H9 (cell line): ENCODE measurements at regions not wholly inside any gene's neighbourhood (a gene's known extent, or its start where the extent isn't known, plus 50 kb on each side); places are given as distances from the start of the nearest gene placed in this dataset.

ENCODE experiments used
- DNase-seq: peaks from one replicate; pipeline ENCODE4 v3.0.0-alpha.2; 2017
- H2AFZ ChIP-seq: one replicate; pipeline ENCODE4 v1.6.1; 2013; ENCODE audit warnings: mild to moderate bottlenecking, low read length, control low read depth, moderate library complexity
- H2AK5ac ChIP-seq: 2 replicates; pipeline ENCODE4 v1.6.1; 2013; ENCODE audit warnings: low read length, control low read depth, mixed read lengths; ENCODE audit not compliant: insufficient read length
- H2BK120ac ChIP-seq: one replicate; pipeline ENCODE4 v1.6.1; 2013; ENCODE audit warnings: low read depth, mild to moderate bottlenecking, low read length, control low read depth, inconsistent platforms; ENCODE audit not compliant: poor library complexity, severe bottlenecking
- H2BK12ac ChIP-seq: 2 replicates; pipeline ENCODE4 v1.6.1; 2013; ENCODE audit warnings: low read length, control low read depth, mixed read lengths, low read depth; ENCODE audit not compliant: insufficient read length
- H2BK15ac ChIP-seq: 2 replicates; pipeline ENCODE4 v1.6.1; 2013; ENCODE audit warnings: low read depth, low read length, control low read depth
- H2BK20ac ChIP-seq: one replicate; pipeline ENCODE4 v1.6.1; 2013; ENCODE audit warnings: low read depth, mild to moderate bottlenecking, low read length, control low read depth, inconsistent platforms; ENCODE audit not compliant: poor library complexity, severe bottlenecking
- H2BK5ac ChIP-seq: 2 replicates; pipeline ENCODE4 v1.6.1; 2013; ENCODE audit warnings: low read length, control low read depth, mixed read lengths; ENCODE audit not compliant: insufficient read length
- H3K14ac ChIP-seq: 2 replicates; pipeline ENCODE4 v1.6.1; 2013; ENCODE audit warnings: low read length, control low read depth; ENCODE audit not compliant: insufficient read depth
- H3K18ac ChIP-seq: 2 replicates; pipeline ENCODE4 v1.6.1; 2013; ENCODE audit warnings: low read depth, mild to moderate bottlenecking, mixed read lengths, low read length, control low read depth; ENCODE audit not compliant: insufficient read length
- H3K23ac ChIP-seq: 2 replicates; pipeline ENCODE4 v1.6.1; 2013; ENCODE audit warnings: low read length, control low read depth, mixed read lengths, low read depth; ENCODE audit not compliant: insufficient read length
- H3K23me2 ChIP-seq: 2 replicates; pipeline ENCODE4 v1.6.1; 2013; ENCODE audit warnings: low read depth, mild to moderate bottlenecking, mixed read lengths, low read length, control low read depth; ENCODE audit not compliant: insufficient read length, poor library complexity, severe bottlenecking
- H3K27ac ChIP-seq: 2 replicates; pipeline ENCODE4 v1.5.1; 2013; ENCODE audit warnings: low read length, control low read depth, mixed read lengths, low read depth; ENCODE audit not compliant: insufficient read length
- H3K27me3 ChIP-seq: 2 replicates; pipeline ENCODE4 v1.6.1; 2013; ENCODE audit warnings: low read length, control low read depth, inconsistent platforms; ENCODE audit not compliant: insufficient read depth
- H3K4ac ChIP-seq: 2 replicates; pipeline ENCODE4 v1.6.1; 2013; ENCODE audit warnings: low read depth, mild to moderate bottlenecking, control low read depth, inconsistent platforms, low read length, moderate library complexity
- H3K4me1 ChIP-seq: 2 replicates; pipeline ENCODE4 v1.6.1; 2013; ENCODE audit warnings: low read length, control low read depth, inconsistent platforms; ENCODE audit not compliant: insufficient read depth
- H3K4me2 ChIP-seq: 2 replicates; pipeline ENCODE4 v1.6.1; 2013; ENCODE audit warnings: low read length, control low read depth, mixed read lengths; ENCODE audit not compliant: insufficient read length, insufficient read depth
- H3K56ac ChIP-seq: 2 replicates; pipeline ENCODE4 v1.6.1; 2013; ENCODE audit warnings: low read depth, mild to moderate bottlenecking, mixed read lengths, low read length, control low read depth; ENCODE audit not compliant: insufficient read length
- H3K79me1 ChIP-seq: 2 replicates; pipeline ENCODE4 v1.6.1; 2013; ENCODE audit warnings: low read depth, mild to moderate bottlenecking, moderate library complexity, low read length, control low read depth, inconsistent platforms; ENCODE audit not compliant: insufficient read depth, poor library complexity, severe bottlenecking
- H3K79me2 ChIP-seq: 2 replicates; pipeline ENCODE4 v1.6.1; 2013; ENCODE audit warnings: low read length, control low read depth, inconsistent platforms; ENCODE audit not compliant: insufficient read depth
- H3K9ac ChIP-seq: 2 replicates; pipeline ENCODE4 v1.6.1; 2013; ENCODE audit warnings: low read length, control low read depth, mixed read lengths; ENCODE audit not compliant: insufficient read length; ENCODE audit errors: extremely low read depth
- H3K9me3 ChIP-seq: one replicate; pipeline ENCODE4 v1.6.1; 2013; ENCODE audit warnings: low read depth, low read length, inconsistent platforms; ENCODE audit not compliant: control insufficient read depth
- H3T11ph ChIP-seq: one replicate; pipeline ENCODE4 v1.6.1; 2013; ENCODE audit warnings: mild to moderate bottlenecking, low read length, control low read depth, inconsistent platforms
- H4K20me1 ChIP-seq: one replicate; pipeline ENCODE4 v1.6.1; 2013; ENCODE audit not compliant: control insufficient read depth, insufficient read length, insufficient read depth
- H4K5ac ChIP-seq: 2 replicates; pipeline ENCODE4 v1.6.1; 2013; ENCODE audit warnings: low read depth, mild to moderate bottlenecking, mixed read lengths, low read length, control low read depth; ENCODE audit not compliant: insufficient read length
- H4K8ac ChIP-seq: replicated peaks from 2 replicates; pipeline ENCODE4 v1.6.1; 2013; ENCODE audit warnings: low read length, control low read depth, mixed read lengths, low read depth; ENCODE audit not compliant: insufficient read length
- H4K91ac ChIP-seq: 2 replicates; pipeline ENCODE4 v1.6.1; 2013; ENCODE audit warnings: low read depth, mild to moderate bottlenecking, moderate library complexity, mixed read lengths, low read length, control low read depth; ENCODE audit not compliant: insufficient read length
- H3K27ac Mint-ChIP-seq, 3 experiments: 2 replicates in 2 of 3; 3 replicates in 1 of 3; pipeline ENCODE4 v1.8.0; 2020 to 2021; ENCODE audit warnings: mixed read lengths in 3 of 3, mild to moderate bottlenecking in 1 of 3, moderate library complexity in 1 of 3
- H3K27me3 Mint-ChIP-seq: 2 replicates; pipeline ENCODE4 v1.8.0; 2021; ENCODE audit warnings: low read depth, mild to moderate bottlenecking, moderate library complexity, mixed read lengths
- H3K36me3 Mint-ChIP-seq, 3 experiments: 2 replicates in 2 of 3; 3 replicates in 1 of 3; pipeline ENCODE4 v1.8.0; 2020 to 2021; ENCODE audit warnings: low read depth in 3 of 3, mixed read lengths in 3 of 3; ENCODE audit not compliant: insufficient read depth in 1 of 3
- H3K4me1 Mint-ChIP-seq, 2 experiments: 2 replicates each; pipeline ENCODE4 v1.8.0; 2020; ENCODE audit warnings: mixed read lengths in 2 of 2
- H3K4me3 Mint-ChIP-seq, 2 experiments: 2 replicates in 1 of 2; 3 replicates in 1 of 2; pipeline ENCODE4 v1.8.0; 2020 to 2021; ENCODE audit warnings: mild to moderate bottlenecking in 2 of 2, mixed read lengths in 2 of 2, moderate library complexity in 1 of 2
- H3K9me3 Mint-ChIP-seq, 2 experiments: 2 replicates in 1 of 2; 3 replicates in 1 of 2; pipeline ENCODE4 v1.8.0; 2020; ENCODE audit warnings: mild to moderate bottlenecking in 2 of 2, mixed read lengths in 2 of 2, moderate library complexity in 1 of 2
- CTCF ChIP-seq: fragments of 200-600 bp; sonication (generic); conservative IDR thresholded peaks from 3 replicates; pipeline ENCODE4 v1.8.0; 2021; ENCODE audit warnings: antibody characterized with exemption, mild to moderate bottlenecking
- WGBS: extraction: QIAGEN DNeasy Blood & Tissue Kit; methylation state at CpG from one replicate; pipeline ENCODE4 v1.1.7; 2013; ENCODE audit warnings: missing lambda C conversion rate, low lambda C conversion rate, mixed read lengths; ENCODE audit not compliant: insufficient read length; ENCODE audit errors: extremely low coverage; 5-methylcytosine and 5-hydroxymethylcytosine counted together

GRCh38 chr13:73842184-73842583 lies 292.0 kb downstream of the KLF12 start:
- Mint-ChIP-seq H3K27ac (no peak overlapping the region), H3K9me3 (no peaks in the 10 kb centered on the region), H3K27me3 (no peaks in the 10 kb centered on the region), H3K36me3 (no peaks in the 10 kb centered on the region), H3K4me1 (peaks cover 7 to 14% of the 10 kb centered on the region in 2 experiments), H3K4me3 (no peak overlapping the region)
- H2AK5ac ChIP-seq = no peak overlapping the region
- H4K5ac ChIP-seq = no peak overlapping the region
- H2BK15ac ChIP-seq = no peak overlapping the region
- H2BK120ac ChIP-seq = no peak overlapping the region
- H3K4me2 ChIP-seq = no peak overlapping the region
- H3T11ph ChIP-seq = no peak overlapping the region
- WGBS = no CpG with 5 or more reads among the region's 5 CpGs
- H2BK12ac ChIP-seq = no peak overlapping the region
- no peak overlapping the region for H2BK5ac ChIP-seq
- H3K9me3 ChIP-seq = no peaks in the 10 kb centered on the region
- TF ChIP-seq CTCF = no peak
- no peaks in the 10 kb centered on the region for H3K23me2 ChIP-seq
- H2BK20ac ChIP-seq = no peak overlapping the region
- no peaks in the 10 kb centered on the region for H3K79me2 ChIP-seq
- no peak overlapping the region for H3K9ac ChIP-seq
- H4K8ac ChIP-seq = no peak overlapping the region
- no peak overlapping the region for H3K23ac ChIP-seq
- no peaks in the 10 kb centered on the region for H3K27me3 ChIP-seq
- H3K27ac ChIP-seq = no peak overlapping the region
- no peaks in the 10 kb centered on the region for H4K20me1 ChIP-seq
- H3K79me1 ChIP-seq = no peaks in the 10 kb centered on the region
- H4K91ac ChIP-seq = no peak overlapping the region
- no peak overlapping the region for H3K4ac ChIP-seq
- no peak overlapping the region for H2AFZ ChIP-seq
- no peak overlapping the region for H3K14ac ChIP-seq
- H3K56ac ChIP-seq = no peak overlapping the region
- DNase-seq = no peak
- no peaks in the 10 kb centered on the region for H3K4me1 ChIP-seq
- H3K18ac ChIP-seq = no peak overlapping the region
